HepG2 (cell line): ENCODE measurements at regions not wholly inside any gene's neighbourhood (a gene's known extent, or its start where the extent isn't known, plus 50 kb on each side); places are given as distances from the start of the nearest gene placed in this dataset.
"Not testable (repeated sequence)": the region's sequence is repeated elsewhere in the genome, so short reads cannot be mapped to it uniquely, and the experiment has no call there.

ENCODE experiments used
- ATAC-seq: fragments of 200-7000 bp; cut with Tn5 transposase; 3 replicates; pipeline ENCODE4 v1.9.1; 2020; ENCODE audit warnings: mild to moderate bottlenecking, moderate library complexity
- BruUV-seq: library from RNA; stranded (reverse); fragments of 400-500 nt; replicated peaks from 2 replicates; lab custom pipeline; 2021; lab: Mats Ljungman, UMichigan
- CTCF ChIA-PET: fragments of 300-600 bp; formaldehyde crosslinking; extraction: SDS; loops from one replicate; lab custom pipeline; 2021; ENCODE audit warnings: low total read pairs, inconsistent platforms, low intra/inter-chr PET ratio; lab: Yijun Ruan, JAX
- POLR2A ChIA-PET: fragments of 350-600 bp; sonication (Branson Sonifier 250); formaldehyde crosslinking; loops from one replicate; lab custom pipeline; 2020; ENCODE audit warnings: antibody characterized with exemption, inconsistent platforms; lab: Yijun Ruan, JAX
- DNase-seq: peaks from one replicate; pipeline ENCODE4 v3.0.0-alpha.2; 2015; ENCODE audit warnings: low spot score
- FAIRE-seq: peaks from 3 replicates; lab custom pipeline; 2011; peaks lifted over from hg19 to GRCh38; lab: Jason Lieb, UNC
- H2AFZ ChIP-seq: one replicate; pipeline ENCODE4 v1.6.1; 2011; ENCODE audit warnings: low read length, inconsistent platforms
- H3K27ac ChIP-seq: fragments of 300-600 bp; 3 replicates; pipeline ENCODE4 v1.8.0; 2011; ENCODE audit warnings: mixed run types, mild to moderate bottlenecking, mixed read lengths, low read length, inconsistent platforms; ENCODE audit not compliant: insufficient read depth; ENCODE audit errors: extremely low read length
- H3K27me3 ChIP-seq, 2 experiments: fragments of 200-600 bp in 1 of 2; 2 replicates in 1 of 2; 3 replicates in 1 of 2; pipeline versions ENCODE4 v1.6.0 to v1.8.0; 2011; ENCODE audit warnings: low read length in 2 of 2, mild to moderate bottlenecking in 2 of 2, moderate library complexity in 2 of 2, inconsistent platforms in 1 of 2; ENCODE audit not compliant: insufficient read depth in 2 of 2, control insufficient read depth in 1 of 2
- H3K36me3 ChIP-seq, 2 experiments: fragments of 200-600 bp in 1 of 2; replicated peaks in 1 of 2; 2 replicates in 1 of 2; 3 replicates in 1 of 2; pipeline versions ENCODE4 v1.5.1 to v1.8.0; 2011; ENCODE audit warnings: low read length in 2 of 2, inconsistent platforms in 1 of 2; ENCODE audit not compliant: insufficient read depth in 2 of 2, control insufficient read depth in 1 of 2
- H3K4me1 ChIP-seq: 2 replicates; pipeline ENCODE4 v1.5.1; 2012; ENCODE audit warnings: low read length, inconsistent platforms; ENCODE audit not compliant: insufficient read depth
- H3K4me2 ChIP-seq: 2 replicates; pipeline ENCODE4 v1.6.0; 2011; ENCODE audit warnings: low read depth, low read length, inconsistent platforms
- H3K4me3 ChIP-seq, 3 experiments: fragments of 200-600 bp in 1 of 3; sonication (generic), shearing (Covaris generic) in 1 of 3; replicated peaks in 1 of 3; 2 replicates each; pipeline ENCODE4 v1.5.1; 2011 to 2016; ENCODE audit warnings: low read length in 3 of 3, inconsistent platforms in 2 of 3, low read depth in 2 of 3, mild to moderate bottlenecking in 2 of 3, control low read depth in 1 of 3, mixed read lengths in 1 of 3; ENCODE audit not compliant: insufficient read depth in 1 of 3
- H3K79me2 ChIP-seq: one replicate; pipeline ENCODE4 v1.6.1; 2011; ENCODE audit warnings: low read length, inconsistent platforms; ENCODE audit not compliant: insufficient read depth
- H3K9ac ChIP-seq: 2 replicates; pipeline ENCODE4 v1.6.0; 2011; ENCODE audit warnings: mild to moderate bottlenecking, low read depth, low read length, inconsistent platforms; ENCODE audit not compliant: insufficient read depth
- H3K9me3 ChIP-seq: 2 replicates; pipeline ENCODE4 v1.5.1; 2012; ENCODE audit warnings: mild to moderate bottlenecking, low read length
- H4K20me1 ChIP-seq: 2 replicates; pipeline ENCODE4 v1.6.0; 2011; ENCODE audit warnings: inconsistent platforms, mild to moderate bottlenecking, low read length, moderate library complexity; ENCODE audit not compliant: insufficient read depth
- CBX5 ChIP-seq: sonication (generic); formaldehyde crosslinking; IDR thresholded peaks from 2 replicates; pipeline ENCODE4 v1.4.0; 2020; ENCODE audit warnings: missing genetic modification reagents, borderline replicate concordance
- FOXC1 ChIP-seq: sonication (generic); formaldehyde crosslinking; IDR thresholded peaks from 2 replicates; pipeline ENCODE4 v1.8.0; 2022; ENCODE audit warnings: mild to moderate bottlenecking, missing genetic modification reagents, borderline replicate concordance
- MED1 ChIP-seq: sonication (generic); formaldehyde crosslinking; IDR thresholded peaks from 2 replicates; pipeline ENCODE4 v1.4.0; 2020; ENCODE audit warnings: missing genetic modification reagents
- MEIS1 ChIP-seq: sonication (generic); formaldehyde crosslinking; IDR thresholded peaks from 2 replicates; pipeline ENCODE4 v1.9.0; 2021; ENCODE audit warnings: mild to moderate bottlenecking, missing genetic modification reagents, moderate library complexity, borderline replicate concordance
- MZF1 ChIP-seq: sonication (generic); formaldehyde crosslinking; IDR thresholded peaks from 2 replicates; pipeline ENCODE4 v1.8.1; 2023; ENCODE audit warnings: mild to moderate bottlenecking, missing genetic modification reagents, borderline replicate concordance
- NPAS2 ChIP-seq: sonication (generic); formaldehyde crosslinking; IDR thresholded peaks from 2 replicates; pipeline ENCODE4 v1.8.0; 2022; ENCODE audit warnings: mild to moderate bottlenecking, missing genetic modification reagents, borderline replicate concordance
- ZC3H4 ChIP-seq: sonication (generic); formaldehyde crosslinking; IDR thresholded peaks from 2 replicates; pipeline ENCODE4 v1.4.0; 2020; ENCODE audit warnings: missing genetic modification reagents, borderline replicate concordance
- ZNF451 ChIP-seq: sonication (generic); formaldehyde crosslinking; IDR thresholded peaks from 2 replicates; pipeline ENCODE4 v1.5.0; 2020; ENCODE audit warnings: mild to moderate bottlenecking, missing genetic modification reagents
- ZNF512B ChIP-seq: sonication (generic); formaldehyde crosslinking; IDR thresholded peaks from 2 replicates; pipeline ENCODE4 v1.5.1; 2020; ENCODE audit warnings: missing genetic modification reagents, mild to moderate bottlenecking, borderline replicate concordance
- WGBS: methylation state at CpG from one replicate; pipeline ENCODE4 v1.1.6; 2017; ENCODE audit warnings: low lambda C conversion rate; 5-methylcytosine and 5-hydroxymethylcytosine counted together
- in situ Hi-C: cut with HindIII; loops from 2 replicates; pipeline ENCODE4 v1.10.0; 2017; ENCODE audit warnings: low pct_unique_long_range_greater_than_20kb; ENCODE audit not compliant: extremely low pct_ligation_motif_present
- intact Hi-C: fragments of 100-400 bp; cut with micrococcal nuclease; formaldehyde crosslinking; loops from one replicate; pipeline ENCODE4 v1.10.0; 2022; ENCODE audit not compliant: unreplicated experiment

DNA sequence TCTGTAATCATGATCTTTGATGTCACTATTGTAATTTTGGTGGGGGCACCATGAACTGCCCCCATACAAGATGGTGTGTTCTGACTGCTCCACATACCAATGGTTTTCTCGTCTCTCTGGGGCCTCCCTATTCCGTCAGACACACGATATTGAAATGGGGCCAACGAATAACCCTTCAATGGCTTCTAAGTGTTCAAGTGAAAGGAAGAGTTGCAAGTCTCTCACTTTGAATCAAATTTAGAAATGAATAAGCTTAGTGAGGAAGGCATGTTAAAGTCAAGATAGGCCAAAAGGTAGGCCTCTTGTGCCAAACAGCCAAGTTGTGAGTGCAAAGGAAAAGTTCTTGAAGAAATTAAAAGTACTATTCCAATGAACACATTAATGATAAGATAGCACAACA lies 205.4 kb downstream of the SPRY1 start (continued):
- TF ChIP-seq ZC3H4 (CRISPR knock-in tag), result no peak
- no peak for TF ChIP-seq FOXC1 (CRISPR knock-in tag)
- TF ChIP-seq MED1 (CRISPR knock-in tag), result no peak
- no peak for TF ChIP-seq ZNF512B
- TF ChIP-seq NPAS2 (CRISPR knock-in tag), result no peak
- no peak for TF ChIP-seq MEIS1 (CRISPR knock-in tag)
- no peak for TF ChIP-seq ZNF451 (CRISPR knock-in tag)

DNA sequence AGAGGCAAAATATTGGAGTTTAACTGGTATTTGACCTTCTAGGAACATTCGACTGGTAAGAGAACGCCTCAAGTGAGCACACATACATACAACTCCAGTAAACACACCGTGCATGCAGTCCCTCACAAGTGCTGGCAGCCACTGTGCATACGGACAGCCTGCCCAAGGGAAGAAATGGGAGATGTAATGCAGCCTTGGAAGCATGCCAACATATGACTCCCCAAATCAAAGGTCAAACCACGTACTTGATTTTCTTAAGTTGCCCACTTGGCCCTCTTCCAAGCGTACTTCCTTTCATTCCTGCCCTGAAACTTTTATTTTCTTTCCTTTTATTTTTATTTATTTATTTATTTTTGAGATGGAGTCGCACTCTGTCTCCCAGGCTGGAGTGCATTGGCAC lies 206.6 kb downstream of the SPRY1 start:
- no TSS peak for BruUV-seq
- H3K4me2 ChIP-seq, result no peak overlapping the region
- H3K79me2 ChIP-seq, result no peaks in the 10 kb centered on the region
- CTCF ChIA-PET, result no interaction called here
- H3K4me3 ChIP-seq, result no peak overlapping the region
- POLR2A ChIA-PET, result no interaction called here
- H3K4me1 ChIP-seq, result peaks cover 40% of the 10 kb centered on the region
- H3K9me3 ChIP-seq, result no peaks in the 10 kb centered on the region
- no peak for FAIRE-seq
- H3K27ac ChIP-seq, result no peak overlapping the region
- in situ Hi-C loops (no loop called here), intact Hi-C loops (no loop called here)
- no peaks in the 10 kb centered on the region for H3K36me3 ChIP-seq
- peak; percentile 13 for DNase-seq
- TF ChIP-seq CBX5 (CRISPR knock-in tag) (no peak), MZF1 (CRISPR knock-in tag) (no peak)
- H4K20me1 ChIP-seq, result no peaks in the 10 kb centered on the region
- H3K9ac ChIP-seq, result no peak overlapping the region
- H2AFZ ChIP-seq, result no peak overlapping the region
- 87% methylated on average over 7 of the region's 7 CpGs for WGBS
- H3K27me3 ChIP-seq, result no peaks in the 10 kb centered on the region
- ATAC-seq, result no peak

DNA sequence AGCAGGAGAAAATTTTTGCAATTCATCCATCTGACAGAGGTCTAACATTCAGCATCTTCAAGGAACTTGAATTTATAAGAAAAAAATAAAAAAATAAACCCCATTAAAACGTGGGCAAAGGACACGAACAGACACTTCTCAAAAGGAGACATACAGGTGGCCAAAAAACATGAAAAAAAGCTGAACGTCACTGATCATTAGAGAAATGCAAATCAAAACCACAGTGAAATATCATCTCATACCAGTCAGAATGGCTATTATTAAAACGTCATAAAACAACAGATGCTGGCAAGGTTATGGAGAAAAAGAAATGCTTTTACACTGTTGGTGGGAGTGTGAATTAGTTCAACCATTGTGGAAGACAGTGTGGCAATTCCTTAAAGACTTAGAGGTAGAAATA lies 209.2 kb downstream of the SPRY1 start:
- H3K4me1 ChIP-seq, result peaks cover 19% of the 10 kb centered on the region
- H3K27me3 ChIP-seq, H2AFZ ChIP-seq, H3K79me2 ChIP-seq, FAIRE-seq, H3K9ac ChIP-seq, H3K36me3 ChIP-seq, BruUV-seq, H3K9me3 ChIP-seq, POLR2A ChIA-PET, intact Hi-C loops, CTCF ChIA-PET, DNase-seq, H3K4me2 ChIP-seq, H4K20me1 ChIP-seq, H3K4me3 ChIP-seq, H3K27ac ChIP-seq, in situ Hi-C loops, ATAC-seq: not testable (repeated sequence)
- WGBS, result 83% methylated on average over 4 of the region's 4 CpGs
